Body of pancreas (tissue), 4 donors: ENCODE measurements at regions not wholly inside any gene's neighbourhood (a gene's known extent, or its start where the extent isn't known, plus 50 kb on each side); places are given as distances from the start of the nearest gene placed in this dataset.
"Not testable (repeated sequence)": the region's sequence is repeated elsewhere in the genome, so short reads cannot be mapped to it uniquely, and the experiment has no call there.

ENCODE experiments used
- POLR2A ChIP-seq, 3 donors: fragments of 450-650 bp; IDR thresholded peaks; one replicate each; pipeline ENCODE4 v1.6.1; 2016; ENCODE audit warnings: antibody characterized with exemption in 3 of 3, mild to moderate bottlenecking in 2 of 3
- TF ChIP-seq, protein P1 (sequence below), 7 experiments: fragments of 450-650 bp in 4 of 7; fragments of 200-600 bp in 3 of 7; sonication (generic) in 3 of 7; IDR thresholded peaks; one replicate each; pipeline ENCODE4 v1.5.1; 2016 to 2019; ENCODE audit warnings: antibody characterized with exemption in 7 of 7

GRCh38 chr15:22252521-22252920, 172.2 kb downstream of the OR4M2 start:
- TF ChIP-seq, protein P1, sequence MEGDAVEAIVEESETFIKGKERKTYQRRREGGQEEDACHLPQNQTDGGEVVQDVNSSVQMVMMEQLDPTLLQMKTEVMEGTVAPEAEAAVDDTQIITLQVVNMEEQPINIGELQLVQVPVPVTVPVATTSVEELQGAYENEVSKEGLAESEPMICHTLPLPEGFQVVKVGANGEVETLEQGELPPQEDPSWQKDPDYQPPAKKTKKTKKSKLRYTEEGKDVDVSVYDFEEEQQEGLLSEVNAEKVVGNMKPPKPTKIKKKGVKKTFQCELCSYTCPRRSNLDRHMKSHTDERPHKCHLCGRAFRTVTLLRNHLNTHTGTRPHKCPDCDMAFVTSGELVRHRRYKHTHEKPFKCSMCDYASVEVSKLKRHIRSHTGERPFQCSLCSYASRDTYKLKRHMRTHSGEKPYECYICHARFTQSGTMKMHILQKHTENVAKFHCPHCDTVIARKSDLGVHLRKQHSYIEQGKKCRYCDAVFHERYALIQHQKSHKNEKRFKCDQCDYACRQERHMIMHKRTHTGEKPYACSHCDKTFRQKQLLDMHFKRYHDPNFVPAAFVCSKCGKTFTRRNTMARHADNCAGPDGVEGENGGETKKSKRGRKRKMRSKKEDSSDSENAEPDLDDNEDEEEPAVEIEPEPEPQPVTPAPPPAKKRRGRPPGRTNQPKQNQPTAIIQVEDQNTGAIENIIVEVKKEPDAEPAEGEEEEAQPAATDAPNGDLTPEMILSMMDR (IDR thresholded peaks at IDR 0.05) = not testable (repeated sequence)
- TF ChIP-seq POLR2A (IDR thresholded peaks at IDR 0.05) = not testable (repeated sequence)
